ENCODE measurements at regions not wholly inside any gene's neighbourhood (a gene's known extent, or its start where the extent isn't known, plus 50 kb on each side); places are given as distances from the start of the nearest gene placed in this dataset.

GRCh38 chrX:45434231-45434630 lies 233.6 kb upstream of the DIPK2B start:
- no peak for TF ChIP-seq MYC (IDR thresholded peaks at IDR 0.05; ENCODE audit: low read depth, low read length)
- no peak for TF ChIP-seq MAX (IDR thresholded peaks at IDR 0.05; ENCODE audit: low read depth, low read length)
- TF ChIP-seq POLR2A (IDR thresholded peaks at IDR 0.05; ENCODE audit: extremely low read depth, insufficient read length) = no peak
- TF ChIP-seq CTCF (IDR thresholded peaks at IDR 0.05; ENCODE audit: low read depth, low read length) = no peak
- no peak overlapping the region for H3K4me3 ChIP-seq (ENCODE audit: low read depth, low read length)
- no peak for DNase-seq (ENCODE audit: low read depth)

DNA sequence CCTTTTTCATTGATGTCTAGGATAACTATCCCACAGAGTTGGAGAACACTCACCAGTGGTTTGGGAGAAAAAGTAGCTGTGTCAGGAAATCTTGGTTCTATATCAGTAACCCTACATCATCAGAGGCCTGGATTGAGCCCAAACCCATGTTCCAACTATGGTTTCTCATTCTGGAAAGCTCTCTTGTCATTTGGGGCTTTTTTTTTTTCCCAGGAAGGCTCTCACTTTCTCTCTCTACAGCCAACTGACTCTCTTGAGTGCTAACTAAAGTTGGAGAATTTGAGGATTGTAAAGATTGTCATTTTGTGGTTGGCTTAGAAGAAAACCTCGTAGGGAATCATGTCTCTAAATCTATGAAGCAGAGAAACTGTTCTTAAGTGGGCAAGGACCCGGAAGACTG lies 228.2 kb upstream of the DIPK2B start:
- DNase-seq (ENCODE audit: low read depth) = no peak
- no peak for TF ChIP-seq MYC (IDR thresholded peaks at IDR 0.05; ENCODE audit: low read depth, low read length)
- no peak for TF ChIP-seq MAX (IDR thresholded peaks at IDR 0.05; ENCODE audit: low read depth, low read length)
- TF ChIP-seq POLR2A (IDR thresholded peaks at IDR 0.05; ENCODE audit: extremely low read depth, insufficient read length) = no peak
- TF ChIP-seq CTCF (IDR thresholded peaks at IDR 0.05; ENCODE audit: low read depth, low read length) = no peak
- H3K4me3 ChIP-seq (ENCODE audit: low read depth, low read length) = no peak overlapping the region

DNA sequence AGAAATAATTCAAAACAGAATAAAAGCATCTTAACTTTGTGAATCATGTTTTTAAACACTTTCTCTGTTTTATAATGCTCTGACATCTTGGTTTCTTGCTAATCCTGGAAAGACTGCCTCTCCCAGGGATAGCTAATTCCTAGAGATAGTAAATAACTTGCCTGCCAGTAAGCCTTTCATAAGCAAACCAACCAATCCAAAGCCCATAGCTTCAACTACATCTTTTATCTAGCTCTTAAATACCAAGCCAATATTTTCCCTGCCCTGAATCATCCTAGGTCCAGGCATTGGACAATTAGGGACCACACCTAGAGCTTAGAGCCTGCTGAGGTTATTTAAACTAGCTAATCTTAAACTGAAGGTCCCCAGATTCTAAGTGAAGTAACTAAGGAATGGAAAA lies 223.7 kb upstream of the DIPK2B start:
- TF ChIP-seq MAX (IDR thresholded peaks at IDR 0.05; ENCODE audit: low read depth, low read length) (no peak), CTCF (IDR thresholded peaks at IDR 0.05; ENCODE audit: low read depth, low read length) (no peak), MYC (IDR thresholded peaks at IDR 0.05; ENCODE audit: low read depth, low read length) (no peak), POLR2A (IDR thresholded peaks at IDR 0.05; ENCODE audit: extremely low read depth, insufficient read length) (no peak)
- no peak for DNase-seq (ENCODE audit: low read depth)
- H3K4me3 ChIP-seq (ENCODE audit: low read depth, low read length) = no peak overlapping the region

DNA sequence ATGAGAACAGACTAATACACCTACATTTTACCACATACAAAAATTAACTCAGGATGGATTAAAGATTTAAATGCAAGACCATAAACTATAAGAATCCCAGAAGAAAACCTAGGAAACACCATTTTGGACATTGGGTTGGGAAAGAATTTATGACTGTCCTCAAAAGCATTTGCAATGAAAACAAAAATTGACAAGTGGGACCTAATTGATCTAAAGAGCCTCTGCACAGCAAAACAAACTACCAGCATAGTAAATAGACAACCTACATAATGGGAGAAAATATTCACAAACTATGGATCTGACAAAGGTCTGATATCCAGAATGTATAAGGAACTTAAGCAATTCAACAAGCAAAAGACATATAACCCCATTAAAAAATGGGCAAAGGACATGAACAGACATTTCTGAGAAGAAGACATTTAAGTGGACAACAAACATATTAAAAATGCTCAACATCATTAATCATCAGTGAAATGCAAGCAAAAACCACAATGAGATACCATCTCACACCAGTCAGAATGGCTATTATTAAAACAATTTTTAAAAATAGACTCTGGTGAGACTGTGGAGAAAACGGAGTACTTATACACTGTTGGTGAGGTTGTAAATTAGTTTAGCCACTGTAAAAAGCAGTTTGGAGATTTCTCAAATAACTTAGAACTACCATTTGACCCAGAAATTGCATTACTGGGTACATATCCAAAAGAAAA lies 221.7 kb upstream of the DIPK2B start:
- TF ChIP-seq MYC (IDR thresholded peaks at IDR 0.05; ENCODE audit: low read depth, low read length) (no peak), MAX (IDR thresholded peaks at IDR 0.05; ENCODE audit: low read depth, low read length) (no peak), CTCF (IDR thresholded peaks at IDR 0.05; ENCODE audit: low read depth, low read length) (no peak), POLR2A (IDR thresholded peaks at IDR 0.05; ENCODE audit: extremely low read depth, insufficient read length) (no peak)
- no peak for DNase-seq (ENCODE audit: low read depth)
- H3K4me3 ChIP-seq (ENCODE audit: low read depth, low read length) = no peak overlapping the region

DNA sequence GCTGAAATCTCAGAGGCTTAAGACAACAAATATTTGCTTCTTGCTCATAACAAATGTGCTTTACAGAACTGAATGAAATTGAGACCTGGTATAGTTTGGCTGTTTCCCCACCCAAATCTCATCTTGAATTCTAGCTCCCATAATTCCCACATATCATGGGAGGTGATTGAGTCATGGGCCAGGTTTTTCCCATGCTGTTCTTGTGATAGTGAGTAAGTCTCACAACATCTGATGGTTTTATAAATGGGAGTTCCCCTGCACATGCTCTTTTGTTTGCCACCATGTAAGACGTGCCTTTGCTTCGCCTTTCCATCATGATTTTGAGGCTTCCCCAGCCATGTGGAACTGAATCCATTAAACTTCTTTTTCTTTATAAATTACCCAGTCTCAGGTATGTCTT lies 221.1 kb upstream of the DIPK2B start:
- TF ChIP-seq CTCF (IDR thresholded peaks at IDR 0.05; ENCODE audit: low read depth, low read length) = no peak
- no peak for TF ChIP-seq MYC (IDR thresholded peaks at IDR 0.05; ENCODE audit: low read depth, low read length)
- TF ChIP-seq MAX (IDR thresholded peaks at IDR 0.05; ENCODE audit: low read depth, low read length) = no peak
- TF ChIP-seq POLR2A (IDR thresholded peaks at IDR 0.05; ENCODE audit: extremely low read depth, insufficient read length) = no peak
- no peak overlapping the region for H3K4me3 ChIP-seq (ENCODE audit: low read depth, low read length)
- DNase-seq (ENCODE audit: low read depth) = no peak

All from NB4 (cell line).